Stimulated activated naive B cell treated with anti-CD40 and anti-IgM and Interleukin-4, amounts not matched to agents 10 μg/mL and 1 μg/mL and 100 μg/mL, for 72 hours (primary cell): ENCODE measurements at regions not wholly inside any gene's neighbourhood (a gene's known extent, or its start where the extent isn't known, plus 50 kb on each side); places are given as distances from the start of the nearest gene placed in this dataset.
"Not testable (repeated sequence)": the region's sequence is repeated elsewhere in the genome, so short reads cannot be mapped to it uniquely, and the experiment has no call there.

Experiments used
- ATAC-seq, 2 donors: fragments of 150-1000 bp; cut with Tn5 transposase; replicated peaks; 2 replicates each; pipeline ENCODE4 v1.10.0; 2021; ENCODE audit warnings: moderate library complexity in 1 of 2
- DNase-seq: peaks from one replicate; pipeline ENCODE4 v3.0.0; 2021
- H3K27ac Mint-ChIP-seq: one replicate; pipeline ENCODE4 v1.8.0; 2022; ENCODE audit warnings: mild to moderate bottlenecking, mixed read lengths
- H3K27me3 Mint-ChIP-seq, 2 donors: one replicate each; pipeline ENCODE4 v1.8.0; 2022; ENCODE audit warnings: mixed read lengths in 2 of 2
- H3K36me3 Mint-ChIP-seq, 2 donors: one replicate each; pipeline ENCODE4 v1.8.0; 2022; ENCODE audit warnings: mixed read lengths in 2 of 2, mild to moderate bottlenecking in 1 of 2
- H3K4me1 Mint-ChIP-seq, 2 donors: one replicate each; pipeline ENCODE4 v1.8.0; 2022; ENCODE audit warnings: mixed read lengths in 2 of 2, mild to moderate bottlenecking in 1 of 2
- H3K4me3 Mint-ChIP-seq, 2 donors: one replicate each; pipeline ENCODE4 v1.8.0; 2022; ENCODE audit warnings: mild to moderate bottlenecking in 2 of 2, mixed read lengths in 2 of 2, moderate library complexity in 1 of 2
- H3K9me3 Mint-ChIP-seq, 2 donors: one replicate each; pipeline ENCODE4 v1.8.0; 2022; ENCODE audit warnings: mixed read lengths in 2 of 2, mild to moderate bottlenecking in 1 of 2

DNA sequence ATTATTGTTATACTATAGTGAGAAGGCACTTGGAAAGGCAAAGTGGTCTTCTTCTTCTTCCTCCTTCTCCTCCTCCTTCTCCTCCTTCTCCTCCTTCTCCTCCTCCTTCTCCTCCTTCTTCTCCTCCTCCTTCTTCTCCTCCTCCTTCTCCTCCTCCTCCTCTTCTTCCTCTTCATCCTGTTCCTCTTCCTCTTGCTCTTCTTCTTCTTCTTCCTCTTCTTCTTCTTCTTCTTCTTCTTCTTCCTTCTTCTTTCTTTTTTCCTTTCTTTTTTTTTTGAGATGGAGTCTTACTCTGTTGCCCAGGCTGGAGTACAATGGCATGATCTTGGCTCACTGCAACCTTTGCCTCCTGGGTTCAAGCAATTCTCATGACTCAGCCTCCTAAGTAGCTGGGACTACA is 225.4 kb downstream of the TTC6 start:
- H3K27ac Mint-ChIP-seq, H3K27me3 Mint-ChIP-seq, H3K4me1 Mint-ChIP-seq, H3K4me3 Mint-ChIP-seq, H3K9me3 Mint-ChIP-seq, ATAC-seq, H3K36me3 Mint-ChIP-seq, DNase-seq: not testable (repeated sequence)

- Mint-ChIP-seq H3K27ac (no peak overlapping the region), H3K4me3 (no peak overlapping the region), H3K9me3 (peaks cover 3 to 5% of the 10 kb centered on the region in 2 donors), H3K4me1 (no peaks in the 10 kb centered on the region), H3K36me3 (no peaks in the 10 kb centered on the region), H3K27me3 (no peaks in the 10 kb centered on the region)
- DNase-seq (no peak), ATAC-seq (no peak)
These were observed 229.7 kb downstream of the TTC6 start for GRCh38 chr14:37824939-37825712.

- Mint-ChIP-seq H3K36me3 (no peaks in the 10 kb centered on the region), H3K4me1 (no peaks in the 10 kb centered on the region), H3K27ac (no peak overlapping the region), H3K9me3 (peaks cover 9 to 16% of the 10 kb centered on the region in 2 donors), H3K4me3 (no peak overlapping the region), H3K27me3 (no peaks in the 10 kb centered on the region)
- ATAC-seq = no peak
- no peak for DNase-seq
These were observed 231.4 kb downstream of the TTC6 start for GRCh38 chr14:37826869-37827268.

GRCh38 chr14:37830271-37830670 is 234.8 kb downstream of the TTC6 start:
- Mint-ChIP-seq H3K27ac (no peak overlapping the region), H3K27me3 (no peaks in the 10 kb centered on the region), H3K36me3 (no peaks in the 10 kb centered on the region), H3K9me3 (peaks cover 21 to 25% of the 10 kb centered on the region in 2 donors), H3K4me1 (no peaks in the 10 kb centered on the region), H3K4me3 (no peak overlapping the region)
- DNase-seq (no peak), ATAC-seq (no peak)

DNA sequence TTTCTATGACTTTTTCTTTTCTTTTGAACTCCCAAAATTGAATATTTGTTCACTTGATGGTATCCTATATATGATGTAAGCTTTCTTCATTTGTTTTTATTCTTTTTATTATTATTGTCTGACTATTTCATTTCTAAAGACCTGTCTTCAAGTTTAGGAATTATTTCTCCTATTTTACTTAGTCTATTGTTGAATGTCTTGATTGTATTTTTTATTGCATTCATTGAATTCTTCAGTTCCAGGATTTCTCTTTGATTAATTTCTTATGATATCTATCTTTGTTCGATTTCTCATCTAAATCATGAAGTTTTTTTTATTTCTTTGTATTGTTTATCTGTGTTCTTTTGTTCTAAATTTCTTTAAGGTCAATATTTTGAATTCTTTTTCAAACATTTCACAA is 238.8 kb downstream of the TTC6 start:
- H3K36me3 Mint-ChIP-seq = no peaks in the 10 kb centered on the region
- ATAC-seq = no peak

DNA sequence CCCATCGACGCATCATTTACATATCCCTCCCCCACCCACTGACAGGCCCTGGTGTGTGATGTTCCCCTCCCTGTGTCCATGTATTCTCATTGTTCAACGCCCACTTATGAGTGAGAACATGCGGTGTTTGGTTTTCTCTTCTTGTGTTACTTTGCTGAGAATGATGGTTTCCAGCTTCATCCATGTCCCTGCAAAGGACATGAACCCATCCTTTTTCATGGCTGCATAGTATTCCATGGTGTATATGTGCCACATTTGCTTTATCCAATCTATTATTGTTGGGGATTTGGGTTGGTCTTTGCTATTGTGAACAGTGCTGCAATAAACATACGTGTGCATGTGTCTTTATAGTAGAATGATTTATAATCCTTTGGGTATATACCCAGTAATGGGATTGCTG is 243.3 kb downstream of the TTC6 start:
- not testable (repeated sequence) for H3K4me3 Mint-ChIP-seq, H3K36me3 Mint-ChIP-seq, ATAC-seq, H3K4me1 Mint-ChIP-seq, H3K27me3 Mint-ChIP-seq, DNase-seq, H3K27ac Mint-ChIP-seq
- H3K9me3 Mint-ChIP-seq = peaks cover 20 to 24% of the 10 kb centered on the region in 2 donors

More for the DNA sequence above, 238.8 kb downstream of the TTC6 start:
- H3K27ac Mint-ChIP-seq = no peak overlapping the region
- no peaks in the 10 kb centered on the region for H3K27me3 Mint-ChIP-seq
- H3K4me1 Mint-ChIP-seq = no peaks in the 10 kb centered on the region
- peaks cover 28 to 31% of the 10 kb centered on the region in 2 donors for H3K9me3 Mint-ChIP-seq
- H3K4me3 Mint-ChIP-seq = no peak overlapping the region
- DNase-seq = no peak

- not testable (repeated sequence) for H3K4me3 Mint-ChIP-seq, H3K9me3 Mint-ChIP-seq, DNase-seq, H3K36me3 Mint-ChIP-seq, H3K27me3 Mint-ChIP-seq, ATAC-seq, H3K27ac Mint-ChIP-seq, H3K4me1 Mint-ChIP-seq
These were observed 245.6 kb downstream of the TTC6 start for GRCh38 chr14:37841039-37841438.

- Mint-ChIP-seq H3K4me3 (no peak overlapping the region), H3K9me3 (peaks cover 6 to 9% of the 10 kb centered on the region in 2 donors), H3K36me3 (no peaks in the 10 kb centered on the region), H3K27me3 (no peaks in the 10 kb centered on the region), H3K4me1 (no peaks in the 10 kb centered on the region), H3K27ac (no peak overlapping the region)
- DNase-seq (no peak), ATAC-seq (no peak)
These were observed 246.7 kb downstream of the TTC6 start for GRCh38 chr14:37842106-37842505.

GRCh38 chr14:37843954-37844607 is 248.7 kb downstream of the TTC6 start:
- peaks cover 4 to 6% of the 10 kb centered on the region in 2 donors for H3K9me3 Mint-ChIP-seq
- no peak for DNase-seq
- ATAC-seq = no peak
- no peak overlapping the region for H3K4me3 Mint-ChIP-seq
- H3K36me3 Mint-ChIP-seq = peaks cover 0 to 2% of the 10 kb centered on the region in 2 donors
- H3K27ac Mint-ChIP-seq = no peak overlapping the region
- H3K4me1 Mint-ChIP-seq = no peaks in the 10 kb centered on the region
- H3K27me3 Mint-ChIP-seq = no peaks in the 10 kb centered on the region

DNA sequence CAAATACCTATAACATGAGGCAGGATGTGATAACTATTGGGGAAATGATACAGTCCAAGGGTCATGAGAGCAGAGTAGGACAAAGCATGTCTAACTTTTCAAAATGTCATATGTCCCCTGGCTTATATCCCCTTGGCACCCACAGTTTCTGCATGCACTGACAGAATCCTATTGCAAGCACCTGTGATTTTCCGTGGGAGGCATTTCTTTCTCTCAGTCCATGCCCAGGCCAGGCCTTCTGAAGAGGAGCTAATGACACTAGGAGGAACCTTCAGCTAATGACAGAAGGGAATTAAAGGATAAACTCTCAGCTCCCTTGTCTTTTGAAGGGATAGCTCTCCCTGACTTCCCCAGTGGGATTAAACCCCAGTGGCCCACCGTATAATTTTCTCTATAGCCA is 249.2 kb downstream of the TTC6 start:
- Mint-ChIP-seq H3K9me3 (peaks cover under 1 to 1% of the 10 kb centered on the region in 2 donors), H3K36me3 (peaks cover 0 to 2% of the 10 kb centered on the region in 2 donors), H3K4me3 (no peak overlapping the region), H3K27ac (no peak overlapping the region), H3K4me1 (no peaks in the 10 kb centered on the region), H3K27me3 (no peaks in the 10 kb centered on the region)
- DNase-seq (no peak), ATAC-seq (no peak)

- Mint-ChIP-seq H3K4me3 (no peak overlapping the region), H3K27ac (no peak overlapping the region), H3K9me3 (no peaks in the 10 kb centered on the region), H3K36me3 (peaks cover 0 to 2% of the 10 kb centered on the region in 2 donors), H3K4me1 (no peaks in the 10 kb centered on the region), H3K27me3 (no peaks in the 10 kb centered on the region)
- DNase-seq = no peak
- no peak for ATAC-seq
These were observed 253.7 kb downstream of the TTC6 start for GRCh38 chr14:37848985-37849621.

DNA sequence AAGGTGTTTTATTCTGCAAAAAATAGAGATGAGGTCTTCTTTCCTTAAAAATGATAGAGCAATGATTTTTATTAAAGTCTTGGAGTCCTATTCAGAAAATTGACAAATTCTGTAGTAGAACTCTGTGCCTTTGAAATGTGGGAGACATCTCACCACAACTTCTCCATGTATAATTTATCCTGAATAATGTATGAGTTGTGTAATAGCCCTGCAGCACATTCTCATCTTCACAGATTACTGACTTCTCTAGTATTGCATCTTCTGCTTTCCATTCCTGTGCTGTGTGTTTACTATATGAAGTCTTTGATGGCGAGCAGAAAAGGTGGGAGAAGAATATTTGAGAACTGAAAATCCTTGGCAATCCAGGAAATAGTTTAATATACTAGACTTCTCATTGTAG is 255.6 kb downstream of the TTC6 start:
- no peaks in the 10 kb centered on the region for H3K9me3 Mint-ChIP-seq
- ATAC-seq (no peak), DNase-seq (no peak)
- no peaks in the 10 kb centered on the region for H3K4me1 Mint-ChIP-seq
- no peak overlapping the region for H3K4me3 Mint-ChIP-seq
- H3K27ac Mint-ChIP-seq = no peak overlapping the region
- H3K36me3 Mint-ChIP-seq = peaks cover 0 to 2% of the 10 kb centered on the region in 2 donors
- H3K27me3 Mint-ChIP-seq = no peaks in the 10 kb centered on the region

DNA sequence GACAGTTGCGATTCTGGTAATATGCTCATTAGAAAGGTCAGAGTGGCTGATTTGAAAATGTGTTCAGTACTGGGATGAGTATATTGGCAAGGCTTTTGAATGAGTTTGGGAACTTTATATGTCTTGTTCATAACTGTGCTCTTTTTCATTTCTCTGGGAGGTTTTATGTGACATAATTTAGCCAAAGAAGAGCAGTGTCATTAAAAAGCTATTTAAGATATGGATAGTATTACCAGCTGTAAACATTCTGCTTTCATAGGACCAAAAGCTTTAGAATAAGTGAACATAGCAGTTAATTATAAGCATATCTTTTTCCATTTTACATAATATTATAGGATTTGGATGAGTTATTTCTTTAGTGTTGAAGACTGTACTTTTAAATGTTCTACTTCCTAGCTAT is 260.4 kb downstream of the TTC6 start:
- no peak for DNase-seq
- H3K27ac Mint-ChIP-seq = no peak overlapping the region

GRCh38 chr14:37857774-37858266 is 262.4 kb downstream of the TTC6 start:
- Mint-ChIP-seq H3K4me3 (no peak overlapping the region), H3K27ac (no peak overlapping the region), H3K27me3 (no peaks in the 10 kb centered on the region), H3K4me1 (no peaks in the 10 kb centered on the region), H3K36me3 (no peaks in the 10 kb centered on the region), H3K9me3 (no peaks in the 10 kb centered on the region)
- ATAC-seq (no peak), DNase-seq (no peak)

More for the DNA sequence above, 260.4 kb downstream of the TTC6 start:
- H3K9me3 Mint-ChIP-seq = no peaks in the 10 kb centered on the region
- ATAC-seq = no peak
- no peak overlapping the region for H3K4me3 Mint-ChIP-seq
- H3K27me3 Mint-ChIP-seq = no peaks in the 10 kb centered on the region
- H3K4me1 Mint-ChIP-seq = no peaks in the 10 kb centered on the region
- no peaks in the 10 kb centered on the region for H3K36me3 Mint-ChIP-seq

DNA sequence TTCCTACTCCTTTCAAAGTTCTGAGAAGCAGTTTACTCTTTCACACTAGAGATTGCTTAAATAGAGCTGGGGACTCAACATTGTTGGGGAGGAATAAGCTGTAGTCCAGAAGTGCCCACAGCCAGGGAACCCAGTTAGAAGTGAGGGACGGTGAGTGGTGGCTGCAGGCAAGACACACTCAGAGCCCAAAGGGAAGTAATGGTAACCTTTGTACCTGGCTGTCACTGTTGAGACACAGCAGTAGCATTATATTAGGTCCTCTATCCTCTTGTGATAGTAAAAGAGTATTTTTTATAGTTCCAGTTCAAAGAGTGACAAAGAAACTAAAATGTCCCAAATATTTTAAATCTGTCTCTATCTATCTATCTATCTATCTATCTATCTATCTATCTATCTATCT is 263.3 kb downstream of the TTC6 start:
- no peak for DNase-seq
- no peak overlapping the region for H3K4me3 Mint-ChIP-seq
- ATAC-seq = no peak
- H3K9me3 Mint-ChIP-seq = no peaks in the 10 kb centered on the region
- H3K27me3 Mint-ChIP-seq = no peaks in the 10 kb centered on the region
- H3K4me1 Mint-ChIP-seq = no peaks in the 10 kb centered on the region
- no peak overlapping the region for H3K27ac Mint-ChIP-seq
- no peaks in the 10 kb centered on the region for H3K36me3 Mint-ChIP-seq
